ENCODE measurements at regions not wholly inside any gene's neighbourhood (a gene's known extent, or its start where the extent isn't known, plus 50 kb on each side); places are given as distances from the start of the nearest gene placed in this dataset.

- Histone ChIP-seq H3K4me1 (ENCODE audit: insufficient read depth, poor library complexity, severe bottlenecking) (no peaks in the 10 kb centered on the region), H3K36me3 (ENCODE audit: low read depth) (no peaks in the 10 kb centered on the region), H3K27me3 (ENCODE audit: insufficient read depth, poor library complexity, severe bottlenecking) (peaks cover 4% of the 10 kb centered on the region), H3K9me3 (ENCODE audit: severe bottlenecking) (no peaks in the 10 kb centered on the region), H3K4me3 (ENCODE audit: severe bottlenecking) (no peak overlapping the region), H3K27ac (ENCODE audit: poor library complexity, severe bottlenecking) (no peak overlapping the region)
- ATAC-seq (ENCODE audit: low read depth) (no peak), DNase-seq (ENCODE audit: low spot score) (no peak)
- TF ChIP-seq CTCF (IDR thresholded peaks at IDR 0.05; ENCODE audit: poor library complexity, severe bottlenecking) = no peak
These were observed 301.3 kb upstream of the STXBP6 start for GRCh38 chr14:25351269-25351668.

GRCh38 chr14:25350802-25351201 lies 300.9 kb upstream of the STXBP6 start:
- ATAC-seq (ENCODE audit: low read depth) = no peak
- peaks cover 4% of the 10 kb centered on the region for H3K27me3 ChIP-seq (ENCODE audit: insufficient read depth, poor library complexity, severe bottlenecking)
- no peak overlapping the region for H3K4me3 ChIP-seq (ENCODE audit: severe bottlenecking)
- TF ChIP-seq CTCF (IDR thresholded peaks at IDR 0.05; ENCODE audit: poor library complexity, severe bottlenecking) = no peak
- H3K36me3 ChIP-seq (ENCODE audit: low read depth) = 0 out of 2 replicates have a peak, but pooled peaks cover under 1% of the 10 kb centered on the region
- no peak for DNase-seq (ENCODE audit: low spot score)
- H3K4me1 ChIP-seq (ENCODE audit: insufficient read depth, poor library complexity, severe bottlenecking) = no peaks in the 10 kb centered on the region
- H3K27ac ChIP-seq (ENCODE audit: poor library complexity, severe bottlenecking) = no peak overlapping the region
- H3K9me3 ChIP-seq (ENCODE audit: severe bottlenecking) = no peaks in the 10 kb centered on the region

- no peak for TF ChIP-seq CTCF (IDR thresholded peaks at IDR 0.05; ENCODE audit: poor library complexity, severe bottlenecking)
- Histone ChIP-seq H3K27me3 (ENCODE audit: insufficient read depth, poor library complexity, severe bottlenecking) (peaks cover 4% of the 10 kb centered on the region), H3K27ac (ENCODE audit: poor library complexity, severe bottlenecking) (no peak overlapping the region), H3K4me3 (ENCODE audit: severe bottlenecking) (no peak overlapping the region), H3K9me3 (ENCODE audit: severe bottlenecking) (no peaks in the 10 kb centered on the region), H3K36me3 (ENCODE audit: low read depth) (0 out of 2 replicates have a peak, but pooled peaks cover 3% of the 10 kb centered on the region), H3K4me1 (ENCODE audit: insufficient read depth, poor library complexity, severe bottlenecking) (no peaks in the 10 kb centered on the region)
- no peak for ATAC-seq (ENCODE audit: low read depth)
- no peak for DNase-seq (ENCODE audit: low spot score)
These were observed 300.1 kb upstream of the STXBP6 start for GRCh38 chr14:25350021-25350420.

GRCh38 chr14:25349269-25349668 lies 299.3 kb upstream of the STXBP6 start:
- 0 out of 2 replicates have a peak, but pooled peaks cover 3% of the 10 kb centered on the region for H3K36me3 ChIP-seq (ENCODE audit: low read depth)

More at GRCh38 chr14:25349269-25349668, 299.3 kb upstream of the STXBP6 start:
- no peak overlapping the region for H3K27ac ChIP-seq (ENCODE audit: poor library complexity, severe bottlenecking)
- TF ChIP-seq CTCF (IDR thresholded peaks at IDR 0.05; ENCODE audit: poor library complexity, severe bottlenecking) = no peak
- no peak overlapping the region for H3K4me3 ChIP-seq (ENCODE audit: severe bottlenecking)
- DNase-seq (ENCODE audit: low spot score) = no peak
- H3K9me3 ChIP-seq (ENCODE audit: severe bottlenecking) = no peaks in the 10 kb centered on the region
- ATAC-seq (ENCODE audit: low read depth) = no peak
- H3K27me3 ChIP-seq (ENCODE audit: insufficient read depth, poor library complexity, severe bottlenecking) = peaks cover 4% of the 10 kb centered on the region
- no peaks in the 10 kb centered on the region for H3K4me1 ChIP-seq (ENCODE audit: insufficient read depth, poor library complexity, severe bottlenecking)

Measured in RWPE2 (cell line).